ENCODE measurements at regions not wholly inside any gene's neighbourhood (a gene's known extent, or its start where the extent isn't known, plus 50 kb on each side); places are given as distances from the start of the nearest gene placed in this dataset.

- TF ChIP-seq REST (IDR thresholded peaks at IDR 0.05; ENCODE audit: low read depth) = no peak
- TF ChIP-seq ELF1 (IDR thresholded peaks at IDR 0.05; ENCODE audit: borderline replicate concordance, low read depth) = no peak
These were observed 555.6 kb upstream of the RGMA start (continued) for GRCh38 chr15:93644595-93644994.

DNA sequence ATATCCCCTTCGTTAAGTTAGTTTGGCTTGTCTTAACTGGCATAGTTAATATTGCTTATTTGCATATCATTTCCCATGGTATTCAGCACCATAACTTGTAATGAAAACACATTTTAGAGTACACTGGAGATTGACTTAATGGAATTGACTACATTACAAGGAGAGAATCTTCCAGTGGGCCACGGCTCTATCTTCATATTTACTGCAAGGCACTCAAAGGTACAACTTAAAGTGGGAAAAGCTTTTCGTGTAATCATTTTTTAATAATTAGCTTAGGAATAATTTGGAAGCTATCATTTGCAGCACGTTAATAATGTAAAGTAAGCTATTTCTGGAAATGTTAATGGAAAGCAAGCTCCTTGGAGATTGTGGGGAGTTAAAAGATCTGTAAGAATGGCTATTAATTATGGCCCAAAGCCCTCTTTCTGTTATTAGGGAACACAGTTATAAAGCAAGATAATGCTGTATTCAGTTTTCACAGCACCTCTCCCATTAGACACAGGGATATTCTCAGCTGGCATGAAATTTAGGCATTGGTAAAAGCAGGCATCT is 551.5 kb upstream of the RGMA start:
- intact Hi-C loops (cut with micrococcal nuclease) = no loop called here
- BruUV-seq (replicated peaks) = no TSS peak
- Histone ChIP-seq H3K9ac (ENCODE audit: low read length) (no peak overlapping the region), H3K36me3 (ENCODE audit: control insufficient read depth in 1 of 2, insufficient read depth in 2 of 2, low read length in 2 of 2) (no peaks in the 10 kb centered on the region), H3K4me1 (ENCODE audit: control insufficient read depth in 1 of 2, insufficient read depth in 2 of 2, low read length in 2 of 2) (no peaks in the 10 kb centered on the region), H3K27me3 (ENCODE audit: insufficient read depth, low read length) (no peaks in the 10 kb centered on the region), H3K9me3 (ENCODE audit: control insufficient read depth in 1 of 2, insufficient read depth in 1 of 2, low read depth in 1 of 2, low read length in 2 of 2) (peaks cover 0 to 27% of the 10 kb centered on the region in 2 experiments; a peak in 1 of 4 replicates), H4K20me1 (ENCODE audit: insufficient read depth) (no peaks in the 10 kb centered on the region), H3K4me3 (replicated peaks in 1 of 2; ENCODE audit: low read depth in 1 of 2, low read length in 2 of 2) (no peak overlapping the region), H3K9me2 (ENCODE audit: insufficient read depth) (no peaks in the 10 kb centered on the region), H2AFZ (ENCODE audit: low read depth, low read length, poor library complexity, severe bottlenecking) (no peak overlapping the region), H3K4me2 (ENCODE audit: low read length) (no peak overlapping the region), H3K27ac (ENCODE audit: low read depth, low read length) (no peak overlapping the region), H3K79me2 (ENCODE audit: insufficient read depth, low read length) (no peaks in the 10 kb centered on the region)
- ChIA-PET POLR2A (no interaction called here), CTCF (no interaction called here), RAD21 (ENCODE audit: low non-redundant PET in 1 of 2, low total read pairs in 2 of 2, uncharacterized antibody in 2 of 2, unreplicated experiment in 2 of 2) (no interaction called here)
- ATAC-seq (no peak), DNase-seq (ENCODE audit: low read depth, low spot score) (no peak)
- no peak for TF ChIP-seq SIN3A (IDR thresholded peaks at IDR 0.05; ENCODE audit: low read depth)
